ENCODE measurements at regions not wholly inside any gene's neighbourhood (a gene's known extent, or its start where the extent isn't known, plus 50 kb on each side); places are given as distances from the start of the nearest gene placed in this dataset.

DNA sequence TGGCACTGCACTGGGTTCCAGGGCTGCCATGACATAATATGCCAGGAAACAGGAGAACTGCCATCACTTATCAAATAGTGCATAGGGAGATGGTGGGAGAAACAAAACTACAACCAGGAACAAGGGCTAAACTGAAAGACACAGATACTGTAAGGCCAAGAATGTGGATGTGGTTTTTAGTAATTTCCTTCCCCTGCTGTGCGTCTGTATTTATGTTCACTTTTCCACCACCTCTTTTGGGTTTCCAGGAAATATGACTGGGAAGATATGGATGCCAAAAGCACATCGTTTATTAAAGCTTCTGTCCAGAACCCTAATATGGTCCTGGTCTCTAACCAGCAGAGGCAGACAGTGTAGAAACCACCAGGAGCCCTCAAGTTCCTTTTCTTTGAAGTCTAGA lies 759.7 kb upstream of the FANCL start:
- no peak for DNase-seq
- intact Hi-C loops (cut with DNase I, micrococcal nuclease): no loop called here
- no peak for ATAC-seq

DNA sequence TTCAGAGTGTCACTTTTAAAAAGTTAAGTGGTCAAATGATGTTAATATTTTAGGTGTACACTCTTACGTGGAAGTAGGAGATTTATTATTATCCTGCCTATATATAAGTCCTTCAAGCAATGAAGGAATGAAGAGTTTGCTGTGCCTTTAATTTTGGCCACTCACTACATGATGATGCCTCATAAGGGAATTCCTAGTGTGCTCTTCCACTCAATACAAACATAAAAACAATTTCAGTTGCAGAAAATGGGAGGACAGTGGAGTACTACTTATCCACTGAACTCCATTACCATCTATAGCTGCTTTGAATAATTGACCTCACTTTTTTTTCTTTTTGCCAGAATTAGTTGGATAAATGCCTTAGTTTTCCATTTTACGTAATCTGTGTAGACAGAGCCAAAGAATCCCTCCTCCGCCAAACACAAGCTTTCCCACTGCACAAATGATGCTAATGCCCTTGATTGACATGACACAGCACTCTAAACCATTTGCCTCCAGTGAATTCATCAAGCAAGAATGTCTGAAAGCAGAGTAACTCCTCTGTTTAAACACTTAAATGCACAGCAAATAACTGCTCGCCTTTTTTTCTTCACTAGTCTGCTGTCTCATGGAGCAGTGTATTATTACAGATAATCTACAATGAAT lies 751.1 kb upstream of the FANCL start:
- ATAC-seq: no peak

DNA sequence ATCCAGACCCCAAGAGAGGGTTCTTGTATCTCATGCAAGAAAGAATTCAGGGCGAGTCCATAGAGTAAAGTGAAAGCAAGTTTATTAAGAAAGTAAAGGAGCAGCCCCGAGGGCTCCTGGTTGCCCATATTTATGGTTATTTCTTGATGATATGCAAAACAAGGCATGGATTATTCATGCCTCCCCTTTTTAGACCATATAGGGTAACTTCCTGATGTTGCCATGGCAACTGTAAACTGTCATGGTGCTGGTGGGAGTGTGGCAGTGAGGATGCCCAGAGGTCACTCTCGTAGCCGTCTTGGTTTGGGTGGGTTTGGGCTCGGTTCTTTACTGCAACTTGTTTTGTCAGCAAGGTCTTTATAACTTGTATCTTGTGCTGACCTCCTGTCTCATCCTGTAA lies 750.2 kb upstream of the FANCL start:
- intact Hi-C loops (cut with DNase I, micrococcal nuclease): no loop called here
- ATAC-seq: no peak
- no peak for DNase-seq

More for the DNA sequence above, 751.1 kb upstream of the FANCL start:
- intact Hi-C loops (cut with DNase I, micrococcal nuclease): no loop called here
- no peak for DNase-seq

- intact Hi-C loops (cut with DNase I, micrococcal nuclease): no loop called here
- DNase-seq: no peak
These were observed 744.4 kb upstream of the FANCL start for GRCh38 chr2:58985541-58985940.

GRCh38 chr2:58984731-58985130 lies 743.6 kb upstream of the FANCL start:
- DNase-seq (no peak), ATAC-seq (no peak)
- intact Hi-C loops (cut with DNase I, micrococcal nuclease): no loop called here

More at GRCh38 chr2:58985541-58985940, 744.4 kb upstream of the FANCL start:
- ATAC-seq: no peak

DNA sequence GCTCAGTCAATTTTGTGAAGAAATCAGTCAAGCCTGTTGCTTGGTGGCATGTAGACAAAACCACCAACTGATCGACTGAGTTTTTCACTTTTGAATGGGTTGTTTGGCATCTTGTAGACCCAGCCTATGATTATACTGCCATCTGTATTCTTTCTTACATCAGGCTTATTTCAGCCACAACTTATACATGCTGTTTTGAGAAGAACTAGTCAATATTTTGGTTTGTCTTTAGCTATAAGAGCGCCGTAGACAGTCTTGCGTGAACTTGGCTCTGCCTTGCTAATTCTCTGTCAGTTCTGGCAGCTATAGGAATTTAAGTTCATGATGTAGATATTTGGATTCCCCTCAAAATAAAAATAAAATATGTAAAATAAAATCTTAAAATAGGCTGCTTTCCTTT lies 742.0 kb upstream of the FANCL start:
- ATAC-seq: no peak
- intact Hi-C loops (cut with DNase I, micrococcal nuclease): no loop called here
- DNase-seq: no peak

DNA sequence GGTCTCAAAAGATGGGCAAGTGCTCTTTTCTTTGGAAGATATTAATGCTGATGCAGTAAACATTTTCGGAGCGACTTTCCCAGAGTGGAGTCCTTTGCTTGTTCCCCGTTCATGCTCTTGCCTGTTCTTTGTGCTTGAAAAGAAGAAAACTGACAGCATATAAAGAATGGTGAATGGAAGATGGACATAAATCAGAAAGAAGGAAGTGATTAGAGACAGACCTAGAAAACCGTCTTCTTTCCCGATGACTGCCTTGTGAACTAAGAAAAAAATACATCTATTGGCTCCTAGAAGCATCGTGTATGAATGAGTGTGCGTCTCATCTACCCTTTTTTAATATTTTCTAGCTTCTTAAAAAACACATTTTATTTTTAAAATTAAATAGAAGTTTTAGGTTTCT lies 740.1 kb upstream of the FANCL start:
- DNase-seq (no peak), ATAC-seq (no peak)
- intact Hi-C loops (cut with DNase I, micrococcal nuclease): no loop called here

GRCh38 chr2:58976375-58977071 lies 735.4 kb upstream of the FANCL start:
- intact Hi-C loops (cut with DNase I, micrococcal nuclease): no loop called here
- no peak for ATAC-seq
- DNase-seq: no peak

- ATAC-seq (no peak), DNase-seq (no peak)
- intact Hi-C loops (cut with DNase I, micrococcal nuclease): no loop called here
These were observed 733.8 kb upstream of the FANCL start for GRCh38 chr2:58974881-58975280.

- intact Hi-C loops (cut with DNase I, micrococcal nuclease): no loop called here
- DNase-seq: no peak
- no peak for ATAC-seq
These were observed 733.3 kb upstream of the FANCL start for GRCh38 chr2:58974426-58974825.

- ATAC-seq (no peak), DNase-seq (no peak)
- intact Hi-C loops (cut with DNase I, micrococcal nuclease): no loop called here
These were observed 732.7 kb upstream of the FANCL start for GRCh38 chr2:58973811-58974281.

DNA sequence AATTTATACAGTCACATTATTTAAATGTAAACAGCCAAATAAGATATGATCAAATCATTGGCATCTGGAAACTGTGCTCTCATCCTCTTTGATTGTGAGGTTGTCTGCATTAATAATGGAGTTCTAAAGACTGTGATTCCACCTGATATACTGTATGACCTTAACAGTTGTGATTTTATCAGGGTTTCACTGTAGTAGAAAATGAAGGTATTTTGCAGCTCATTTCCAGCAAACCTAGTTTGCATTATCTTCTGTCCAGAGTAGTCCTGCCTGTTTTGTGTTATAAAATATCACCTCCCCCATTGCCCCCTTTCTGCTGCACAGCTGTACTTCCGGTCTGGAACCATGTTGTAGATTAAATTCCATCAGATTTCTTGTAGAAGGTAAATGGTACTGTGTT lies 731.6 kb upstream of the FANCL start:
- DNase-seq (no peak), ATAC-seq (no peak)
- intact Hi-C loops (cut with DNase I, micrococcal nuclease): no loop called here

- intact Hi-C loops (cut with DNase I, micrococcal nuclease): no loop called here
- DNase-seq: no peak
- ATAC-seq: no peak
These were observed 730.6 kb upstream of the FANCL start for GRCh38 chr2:58971511-58972360.

GRCh38 chr2:58970365-58970764 lies 729.2 kb upstream of the FANCL start:
- intact Hi-C loops (cut with DNase I, micrococcal nuclease): no loop called here
- DNase-seq (no peak), ATAC-seq (no peak)

- intact Hi-C loops (cut with DNase I, micrococcal nuclease): no loop called here
- ATAC-seq (no peak), DNase-seq (no peak)
These were observed 727.8 kb upstream of the FANCL start for GRCh38 chr2:58968885-58969284.

DNA sequence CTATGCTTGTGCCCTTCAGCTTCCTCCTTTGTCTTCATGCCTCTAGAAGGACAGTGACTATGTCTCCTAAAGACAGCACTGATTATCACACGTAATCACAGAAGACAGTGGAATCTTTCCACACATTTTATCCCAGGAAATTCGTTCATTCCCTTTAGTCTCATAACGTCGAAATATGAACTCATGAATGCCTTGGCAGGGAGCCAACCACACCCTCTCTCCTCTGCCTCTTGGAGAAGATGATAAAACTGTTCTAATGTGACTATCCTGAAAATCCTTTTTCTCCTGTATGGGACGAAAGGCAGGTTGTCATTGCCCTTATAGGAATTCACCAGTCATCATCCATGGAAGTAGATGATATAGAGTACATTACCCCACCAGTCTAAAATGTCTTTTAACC lies 726.6 kb upstream of the FANCL start:
- intact Hi-C loops (cut with DNase I, micrococcal nuclease): no loop called here
- DNase-seq: peak in 1 of 2 donors; percentile 37
- ATAC-seq: no peak

DNA sequence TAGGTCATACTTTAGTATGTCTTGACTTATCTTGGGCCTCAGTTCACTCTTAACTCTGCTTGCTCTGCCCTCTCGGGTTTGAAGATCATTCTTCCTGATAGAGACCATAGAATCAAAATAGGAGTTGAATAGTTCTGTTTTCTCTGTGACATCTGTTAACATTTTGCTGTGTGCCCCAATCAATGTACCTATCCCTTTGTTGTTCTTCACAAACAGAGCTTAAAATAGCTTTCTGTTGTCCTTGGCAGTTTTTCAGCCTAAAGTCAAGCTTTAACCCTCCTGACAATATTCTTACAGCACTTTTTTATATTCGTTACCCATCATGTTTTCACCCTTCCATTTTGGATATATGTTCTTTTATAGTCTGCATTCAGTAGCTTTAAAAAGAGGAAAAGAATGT lies 724.5 kb upstream of the FANCL start:
- no peak for ATAC-seq
- intact Hi-C loops (cut with DNase I, micrococcal nuclease): no loop called here

DNA sequence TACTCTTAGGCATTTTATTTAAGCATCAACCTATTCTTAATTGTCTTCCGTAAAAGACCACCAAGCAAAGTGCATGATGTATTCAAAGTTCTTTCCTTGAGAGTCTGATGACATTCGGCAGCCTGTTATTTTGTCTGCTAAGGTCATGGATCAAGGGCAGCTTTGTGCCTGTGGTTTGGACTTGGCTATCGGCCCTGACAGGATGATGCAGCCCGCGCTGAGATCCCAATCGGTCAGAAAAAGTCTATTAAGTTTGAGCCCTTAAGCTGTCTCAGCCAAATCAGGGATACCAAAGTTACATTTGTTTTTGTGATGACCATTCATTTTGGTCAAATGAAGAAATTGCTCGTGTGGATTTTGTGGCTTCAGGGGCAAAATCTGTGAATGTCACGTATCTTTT lies 718.9 kb upstream of the FANCL start:
- DNase-seq: no peak
- ATAC-seq: no peak
- intact Hi-C loops (cut with DNase I, micrococcal nuclease): no loop called here

More for the DNA sequence above, 724.5 kb upstream of the FANCL start:
- no peak for DNase-seq

- DNase-seq (no peak), ATAC-seq (no peak)
- intact Hi-C loops (cut with DNase I, micrococcal nuclease): no loop called here
These were observed 716.2 kb upstream of the FANCL start for GRCh38 chr2:58957188-58957840.

Measured in left colon (tissue), 2 donors.